ENCODE measurements at regions not wholly inside any gene's neighbourhood (a gene's known extent, or its start where the extent isn't known, plus 50 kb on each side); places are given as distances from the start of the nearest gene placed in this dataset.

GRCh38 chr12:84807249-84807648 lies 105.3 kb downstream of the SLC6A15 start:
- no peak for DNase-seq (ENCODE audit: low read depth)

GRCh38 chr12:84805474-84805858 lies 107.1 kb downstream of the SLC6A15 start:
- DNase-seq (ENCODE audit: low read depth): no peak

- DNase-seq (ENCODE audit: low read depth): no peak
Observed at GRCh38 chr12:84804691-84805473, 107.7 kb downstream of the SLC6A15 start.

- DNase-seq (ENCODE audit: low read depth): no peak
Observed at GRCh38 chr12:84803661-84804060, 108.9 kb downstream of the SLC6A15 start.

GRCh38 chr12:84802161-84802560 lies 110.4 kb downstream of the SLC6A15 start:
- DNase-seq (ENCODE audit: low read depth): peak; percentile 47

GRCh38 chr12:84793558-84794367 lies 118.8 kb downstream of the SLC6A15 start:
- DNase-seq (ENCODE audit: low read depth): no peak

- no peak for DNase-seq (ENCODE audit: low read depth)
Observed at GRCh38 chr12:84791444-84791843, 121.2 kb downstream of the SLC6A15 start.

GRCh38 chr12:84789184-84789583 lies 123.4 kb downstream of the SLC6A15 start:
- DNase-seq (ENCODE audit: low read depth): no peak

GRCh38 chr12:84787253-84787652 lies 125.3 kb downstream of the SLC6A15 start:
- DNase-seq (ENCODE audit: low read depth): no peak

GRCh38 chr12:84786622-84787021 lies 126.0 kb downstream of the SLC6A15 start:
- DNase-seq (ENCODE audit: low read depth): no peak

- no peak for DNase-seq (ENCODE audit: low read depth)
Observed at GRCh38 chr12:84785951-84786350, 126.6 kb downstream of the SLC6A15 start.

- DNase-seq (ENCODE audit: low read depth): no peak
Observed at GRCh38 chr12:84785281-84785680, 127.3 kb downstream of the SLC6A15 start.

GRCh38 chr12:84779169-84779568 lies 133.4 kb downstream of the SLC6A15 start:
- no peak for DNase-seq (ENCODE audit: low read depth)

- no peak for DNase-seq (ENCODE audit: low read depth)
Observed at GRCh38 chr12:84772281-84772680, 140.3 kb downstream of the SLC6A15 start.

GRCh38 chr12:84767079-84767478 lies 145.5 kb downstream of the SLC6A15 start:
- DNase-seq (ENCODE audit: low read depth): no peak

- no peak for DNase-seq (ENCODE audit: low read depth)
Observed at GRCh38 chr12:84766375-84766774, 146.2 kb downstream of the SLC6A15 start.

GRCh38 chr12:84764001-84764400 lies 148.6 kb downstream of the SLC6A15 start:
- DNase-seq (ENCODE audit: low read depth): no peak

- no peak for DNase-seq (ENCODE audit: low read depth)
Observed at GRCh38 chr12:84763107-84763506, 149.5 kb downstream of the SLC6A15 start.

GRCh38 chr12:84760091-84760865 lies 152.3 kb downstream of the SLC6A15 start:
- DNase-seq (ENCODE audit: low read depth): no peak

GRCh38 chr12:84757978-84758377 lies 154.6 kb downstream of the SLC6A15 start:
- no peak for DNase-seq (ENCODE audit: low read depth)

- DNase-seq (ENCODE audit: low read depth): no peak
Observed at GRCh38 chr12:84756961-84757360, 155.6 kb downstream of the SLC6A15 start.

- DNase-seq (ENCODE audit: low read depth): no peak
Observed at GRCh38 chr12:84745127-84745526, 167.5 kb downstream of the SLC6A15 start.

Measured in forelimb muscle (tissue), 1 donor.